ENCODE measurements at regions not wholly inside any gene's neighbourhood (a gene's known extent, or its start where the extent isn't known, plus 50 kb on each side); places are given as distances from the start of the nearest gene placed in this dataset.

GRCh38 chr5:7087719-7088297 is 308.1 kb upstream of the ADCY2 start:
- TF ChIP-seq, protein P1, sequence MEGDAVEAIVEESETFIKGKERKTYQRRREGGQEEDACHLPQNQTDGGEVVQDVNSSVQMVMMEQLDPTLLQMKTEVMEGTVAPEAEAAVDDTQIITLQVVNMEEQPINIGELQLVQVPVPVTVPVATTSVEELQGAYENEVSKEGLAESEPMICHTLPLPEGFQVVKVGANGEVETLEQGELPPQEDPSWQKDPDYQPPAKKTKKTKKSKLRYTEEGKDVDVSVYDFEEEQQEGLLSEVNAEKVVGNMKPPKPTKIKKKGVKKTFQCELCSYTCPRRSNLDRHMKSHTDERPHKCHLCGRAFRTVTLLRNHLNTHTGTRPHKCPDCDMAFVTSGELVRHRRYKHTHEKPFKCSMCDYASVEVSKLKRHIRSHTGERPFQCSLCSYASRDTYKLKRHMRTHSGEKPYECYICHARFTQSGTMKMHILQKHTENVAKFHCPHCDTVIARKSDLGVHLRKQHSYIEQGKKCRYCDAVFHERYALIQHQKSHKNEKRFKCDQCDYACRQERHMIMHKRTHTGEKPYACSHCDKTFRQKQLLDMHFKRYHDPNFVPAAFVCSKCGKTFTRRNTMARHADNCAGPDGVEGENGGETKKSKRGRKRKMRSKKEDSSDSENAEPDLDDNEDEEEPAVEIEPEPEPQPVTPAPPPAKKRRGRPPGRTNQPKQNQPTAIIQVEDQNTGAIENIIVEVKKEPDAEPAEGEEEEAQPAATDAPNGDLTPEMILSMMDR (IDR thresholded peaks at IDR 0.05), result no peak
- no peak for TF ChIP-seq EP300 (IDR thresholded peaks at IDR 0.05)
- TF ChIP-seq POLR2AphosphoS5 (IDR thresholded peaks at IDR 0.05), result no peak

Data from upper lobe of left lung (tissue), 4 donors.